ENCODE measurements at regions not wholly inside any gene's neighbourhood (a gene's known extent, or its start where the extent isn't known, plus 50 kb on each side); places are given as distances from the start of the nearest gene placed in this dataset.

DNA sequence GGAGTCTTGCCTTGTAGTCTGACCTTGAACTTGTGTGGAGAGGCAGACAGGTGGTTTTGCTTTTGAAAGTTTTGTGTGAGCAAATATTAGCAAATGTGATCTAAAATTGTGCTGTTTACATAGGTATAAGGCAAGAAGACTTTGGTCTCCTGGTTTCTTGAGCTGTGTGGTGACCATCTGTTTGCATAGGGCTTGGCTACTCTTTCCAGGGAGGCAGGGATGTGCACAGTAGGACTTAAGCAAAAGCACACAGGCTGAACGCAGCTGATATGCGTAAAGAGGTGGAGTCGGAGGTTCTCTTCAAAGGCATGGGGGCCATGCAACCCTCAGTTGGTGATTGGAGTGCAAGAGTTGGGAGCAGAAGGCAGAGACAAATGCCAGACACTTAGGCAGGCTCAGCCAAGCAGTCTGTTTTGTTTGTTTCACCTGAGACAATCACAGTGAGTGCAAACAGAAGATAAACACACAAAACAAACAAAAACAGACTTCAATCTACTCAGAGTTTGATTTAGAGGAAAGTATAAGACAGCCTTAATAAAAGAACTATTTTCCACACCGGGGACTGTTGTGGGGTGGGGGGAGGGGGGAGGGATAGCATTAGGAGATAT lies 744.2 kb downstream of the MTRR start:
- TF ChIP-seq, protein P1, sequence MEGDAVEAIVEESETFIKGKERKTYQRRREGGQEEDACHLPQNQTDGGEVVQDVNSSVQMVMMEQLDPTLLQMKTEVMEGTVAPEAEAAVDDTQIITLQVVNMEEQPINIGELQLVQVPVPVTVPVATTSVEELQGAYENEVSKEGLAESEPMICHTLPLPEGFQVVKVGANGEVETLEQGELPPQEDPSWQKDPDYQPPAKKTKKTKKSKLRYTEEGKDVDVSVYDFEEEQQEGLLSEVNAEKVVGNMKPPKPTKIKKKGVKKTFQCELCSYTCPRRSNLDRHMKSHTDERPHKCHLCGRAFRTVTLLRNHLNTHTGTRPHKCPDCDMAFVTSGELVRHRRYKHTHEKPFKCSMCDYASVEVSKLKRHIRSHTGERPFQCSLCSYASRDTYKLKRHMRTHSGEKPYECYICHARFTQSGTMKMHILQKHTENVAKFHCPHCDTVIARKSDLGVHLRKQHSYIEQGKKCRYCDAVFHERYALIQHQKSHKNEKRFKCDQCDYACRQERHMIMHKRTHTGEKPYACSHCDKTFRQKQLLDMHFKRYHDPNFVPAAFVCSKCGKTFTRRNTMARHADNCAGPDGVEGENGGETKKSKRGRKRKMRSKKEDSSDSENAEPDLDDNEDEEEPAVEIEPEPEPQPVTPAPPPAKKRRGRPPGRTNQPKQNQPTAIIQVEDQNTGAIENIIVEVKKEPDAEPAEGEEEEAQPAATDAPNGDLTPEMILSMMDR (IDR thresholded peaks at IDR 0.05; ENCODE audit: borderline replicate concordance, control extremely low read depth, extremely low read depth, insufficient read depth, missing control alignments), result no peak
- in situ Hi-C loops (cut with MboI; ENCODE audit: low sequenced_read_pairs, unreplicated experiment), result no loop called here
- DNase-seq (ENCODE audit: low spot score), result no peak

DNA sequence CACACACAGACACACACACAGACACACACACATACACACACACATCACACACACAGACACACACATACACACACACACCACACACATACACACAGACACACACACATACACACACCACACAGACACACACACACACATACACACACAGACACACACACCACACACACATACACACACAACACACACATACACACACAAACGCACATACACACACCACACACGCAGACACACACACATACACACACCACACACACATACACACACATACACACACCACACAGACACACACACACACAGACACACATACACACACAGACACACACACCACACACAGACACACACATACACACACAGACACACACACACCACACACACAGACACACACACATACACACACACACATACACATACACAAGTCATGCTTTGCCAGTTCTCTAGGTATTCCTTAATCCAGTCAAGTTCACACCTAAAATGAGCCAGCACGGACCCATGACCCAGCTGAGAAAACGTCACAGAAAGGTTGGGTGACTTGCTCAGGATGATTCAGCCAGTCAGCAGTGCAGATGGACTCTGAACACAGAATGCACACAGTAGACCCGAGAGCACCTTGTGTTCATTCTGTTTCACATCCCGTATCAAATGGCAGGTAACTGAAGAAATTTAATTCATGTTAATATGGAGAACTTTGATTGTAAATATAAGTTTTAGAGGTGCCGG lies 746.4 kb downstream of the MTRR start:
- DNase-seq (ENCODE audit: low spot score), result no peak
- in situ Hi-C loops (cut with MboI; ENCODE audit: low sequenced_read_pairs, unreplicated experiment), result no loop called here
- TF ChIP-seq, protein P1 (IDR thresholded peaks at IDR 0.05; ENCODE audit: borderline replicate concordance, control extremely low read depth, extremely low read depth, insufficient read depth, missing control alignments), result no peak

DNA sequence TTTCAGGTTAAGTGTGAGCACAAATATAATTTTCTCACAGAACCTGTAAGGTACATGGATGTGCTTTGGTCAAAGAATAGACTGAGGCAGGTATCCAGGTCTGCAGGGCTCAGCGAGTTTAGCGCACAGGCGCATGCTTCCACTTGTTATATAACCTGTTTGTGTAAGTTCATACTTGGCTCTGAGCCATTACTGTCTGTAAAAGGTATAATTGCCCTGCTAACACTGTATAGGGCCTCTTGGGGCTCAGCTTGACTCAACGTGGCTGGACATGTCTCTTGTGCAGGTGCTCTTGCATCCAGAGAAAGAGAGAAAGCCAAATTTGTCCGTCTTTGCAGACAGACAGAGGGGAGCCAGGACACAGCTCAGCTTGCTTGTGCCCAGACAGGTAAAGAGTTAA lies 759.6 kb downstream of the MTRR start:
- DNase-seq (ENCODE audit: low spot score), result no peak
- in situ Hi-C loops (cut with MboI; ENCODE audit: low sequenced_read_pairs, unreplicated experiment), result no loop called here
- TF ChIP-seq, protein P1 (IDR thresholded peaks at IDR 0.05; ENCODE audit: borderline replicate concordance, control extremely low read depth, extremely low read depth, insufficient read depth, missing control alignments), result no peak

DNA sequence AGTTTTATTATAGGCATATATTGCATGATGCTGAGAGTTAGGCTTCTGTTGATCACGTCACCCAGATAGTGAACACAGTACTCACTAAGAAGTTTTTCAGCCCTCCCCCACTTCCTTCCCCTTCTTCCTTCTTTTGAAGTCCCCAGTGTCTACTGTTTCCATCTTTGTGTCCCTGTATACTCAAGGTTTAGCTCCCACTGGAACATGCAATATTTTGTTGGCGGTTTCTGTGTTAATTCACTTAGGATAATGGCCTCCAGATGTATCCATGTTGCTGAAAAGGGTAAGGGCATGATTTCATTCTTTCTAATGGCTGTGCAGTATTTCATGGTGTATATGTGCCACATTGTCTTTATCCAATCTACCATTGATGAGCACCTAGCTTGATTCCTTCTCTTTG lies 764.3 kb downstream of the MTRR start:
- TF ChIP-seq, protein P1 (IDR thresholded peaks at IDR 0.05; ENCODE audit: borderline replicate concordance, control extremely low read depth, extremely low read depth, insufficient read depth, missing control alignments), result no peak
- DNase-seq (ENCODE audit: low spot score), result no peak
- in situ Hi-C loops (cut with MboI; ENCODE audit: low sequenced_read_pairs, unreplicated experiment), result no loop called here

DNA sequence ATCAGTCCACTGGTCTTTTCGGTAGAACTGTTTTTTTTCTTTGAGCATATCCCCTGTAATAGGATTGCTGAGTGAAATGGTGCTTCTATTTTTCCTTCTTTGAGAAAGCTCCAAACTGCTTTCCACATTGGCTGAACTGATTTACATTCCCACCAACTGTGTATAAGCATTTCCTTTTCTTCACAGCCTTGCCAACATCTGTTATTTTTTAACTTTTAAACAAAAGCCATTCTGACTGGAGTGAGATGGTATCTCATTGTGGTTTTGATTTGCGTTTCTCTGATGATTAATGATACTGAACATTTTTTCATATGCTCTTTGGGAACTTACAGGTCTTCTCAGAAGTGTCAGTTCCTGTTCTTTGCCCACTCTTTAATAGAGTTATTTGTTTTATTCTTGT lies 764.7 kb downstream of the MTRR start:
- TF ChIP-seq, protein P1 (IDR thresholded peaks at IDR 0.05; ENCODE audit: borderline replicate concordance, control extremely low read depth, extremely low read depth, insufficient read depth, missing control alignments), result no peak
- in situ Hi-C loops (cut with MboI; ENCODE audit: low sequenced_read_pairs, unreplicated experiment), result no loop called here
- no peak for DNase-seq (ENCODE audit: low spot score)

DNA sequence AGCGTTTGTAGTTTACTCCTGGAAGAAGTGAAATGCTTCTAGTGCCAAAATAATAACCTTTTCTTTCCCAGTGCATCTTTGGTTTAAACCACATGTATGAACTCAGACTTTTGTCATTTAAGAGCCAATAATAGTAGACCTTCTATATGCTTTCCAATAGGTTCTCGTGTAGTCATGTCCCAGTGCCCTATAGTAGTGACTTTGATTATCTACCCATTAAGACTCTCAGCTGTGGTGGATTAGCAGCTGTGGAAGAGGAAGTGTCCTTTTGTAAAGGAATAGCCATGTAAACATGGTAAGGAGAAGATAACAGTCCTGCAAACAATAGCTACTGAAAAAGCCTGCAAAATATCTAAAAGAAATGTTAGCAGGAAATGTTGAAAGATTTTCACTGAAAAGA lies 765.3 kb downstream of the MTRR start:
- in situ Hi-C loops (cut with MboI; ENCODE audit: low sequenced_read_pairs, unreplicated experiment), result no loop called here
- TF ChIP-seq, protein P1 (IDR thresholded peaks at IDR 0.05; ENCODE audit: borderline replicate concordance, control extremely low read depth, extremely low read depth, insufficient read depth, missing control alignments), result no peak
- DNase-seq (ENCODE audit: low spot score), result no peak
